SK-N-DZ (cell line): ENCODE measurements at regions not wholly inside any gene's neighbourhood (a gene's known extent, or its start where the extent isn't known, plus 50 kb on each side); places are given as distances from the start of the nearest gene placed in this dataset.

Experiments
- DNase-seq: peaks from one replicate; pipeline ENCODE4 v3.0.0-alpha.2; 2015; ENCODE audit warnings: low spot score

DNA sequence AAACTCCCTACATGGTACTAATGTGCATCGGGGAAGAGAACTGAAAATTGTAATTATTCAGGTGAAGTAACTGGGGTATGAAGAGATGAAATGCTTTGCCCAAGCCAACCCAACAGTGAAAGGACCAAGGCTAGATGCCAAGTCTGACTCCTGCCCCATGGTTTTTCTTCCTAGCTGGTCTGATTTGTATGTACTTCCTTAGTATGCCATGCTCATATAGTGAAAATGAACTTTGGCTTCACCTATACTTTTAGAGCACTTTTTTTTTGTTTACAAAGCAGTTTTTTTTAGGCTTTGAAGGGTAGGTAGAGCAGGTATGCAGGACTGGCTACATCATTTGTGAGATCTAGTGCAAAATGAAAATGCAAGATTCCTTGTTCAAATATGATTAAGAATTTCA lies 359.4 kb upstream of the RIOK2 start:
- DNase-seq: no peak

DNA sequence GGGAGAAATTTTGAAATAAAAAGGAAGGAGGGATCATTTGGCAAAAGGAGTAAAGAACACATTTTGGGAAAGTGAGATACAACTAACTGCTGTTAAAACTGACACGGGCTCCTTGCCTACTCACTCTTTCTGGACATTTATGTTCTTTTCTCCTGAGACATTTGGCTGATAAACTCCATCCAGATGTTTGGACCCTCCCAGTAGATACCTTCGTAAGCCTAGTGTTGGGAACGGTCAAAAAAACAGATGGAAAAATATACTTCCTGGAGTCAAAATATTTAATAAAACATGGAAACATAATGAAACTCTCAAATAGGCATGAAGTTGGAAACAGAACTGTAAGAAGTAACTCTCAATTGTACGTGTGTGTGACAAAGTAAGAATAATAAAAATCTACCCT lies 360.1 kb upstream of the RIOK2 start:
- no peak for DNase-seq

DNA sequence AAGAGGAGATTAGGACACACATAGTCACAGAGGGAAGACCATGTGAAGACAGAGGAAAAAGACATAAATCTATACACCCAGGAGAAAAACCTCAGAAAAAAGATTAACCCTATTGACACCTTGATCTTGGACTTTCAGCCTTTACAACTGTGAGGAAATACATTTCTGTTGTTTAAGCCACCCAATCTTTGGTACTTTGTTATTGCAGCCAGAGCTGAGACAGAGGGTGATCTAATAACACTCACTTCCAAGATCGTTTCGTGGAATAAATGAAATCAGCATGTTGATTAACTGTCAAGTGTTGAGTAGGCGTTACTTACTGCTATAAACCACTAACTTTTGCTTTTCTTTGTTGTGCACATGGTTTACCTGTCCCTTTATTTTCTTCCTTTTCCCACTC lies 361.2 kb upstream of the RIOK2 start:
- no peak for DNase-seq

DNA sequence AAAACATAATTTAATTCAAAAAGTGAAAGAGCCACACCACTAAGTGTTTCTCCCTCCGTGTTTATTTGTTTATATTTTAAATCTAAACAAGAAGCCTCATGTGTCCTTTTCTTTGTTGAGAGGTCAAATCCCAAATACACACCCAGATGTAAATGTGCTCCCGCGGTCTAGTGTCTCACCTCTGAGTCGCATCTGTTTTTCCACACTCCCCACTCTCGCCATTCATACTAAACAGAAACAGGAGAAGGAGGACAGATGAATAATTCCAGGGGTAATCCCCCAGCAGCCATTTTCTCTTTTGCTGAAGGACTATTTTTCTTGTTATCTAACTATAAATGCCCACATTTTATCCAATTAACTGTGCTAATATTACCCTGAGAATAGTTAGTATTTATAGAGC lies 361.6 kb upstream of the RIOK2 start:
- no peak for DNase-seq

DNA sequence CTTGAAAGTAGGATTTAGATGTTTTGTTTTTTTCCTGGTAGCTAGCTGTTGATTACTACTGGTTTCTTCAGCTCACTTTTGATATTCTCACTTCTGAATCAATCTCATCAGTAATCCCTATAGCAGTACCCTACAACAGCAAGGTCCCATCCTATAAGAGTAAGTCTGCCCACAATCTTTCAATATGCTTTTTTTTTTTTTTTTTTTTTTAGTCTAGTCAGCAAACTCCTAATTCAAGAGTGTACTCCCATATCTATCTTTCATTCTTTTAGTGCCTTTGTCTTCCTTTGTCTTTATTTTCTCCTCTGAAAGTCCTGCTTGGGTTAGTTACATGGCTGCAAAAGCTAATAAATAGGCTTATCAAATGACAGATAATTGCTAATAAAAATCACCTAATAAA lies 362.4 kb upstream of the RIOK2 start:
- DNase-seq: no peak

DNA sequence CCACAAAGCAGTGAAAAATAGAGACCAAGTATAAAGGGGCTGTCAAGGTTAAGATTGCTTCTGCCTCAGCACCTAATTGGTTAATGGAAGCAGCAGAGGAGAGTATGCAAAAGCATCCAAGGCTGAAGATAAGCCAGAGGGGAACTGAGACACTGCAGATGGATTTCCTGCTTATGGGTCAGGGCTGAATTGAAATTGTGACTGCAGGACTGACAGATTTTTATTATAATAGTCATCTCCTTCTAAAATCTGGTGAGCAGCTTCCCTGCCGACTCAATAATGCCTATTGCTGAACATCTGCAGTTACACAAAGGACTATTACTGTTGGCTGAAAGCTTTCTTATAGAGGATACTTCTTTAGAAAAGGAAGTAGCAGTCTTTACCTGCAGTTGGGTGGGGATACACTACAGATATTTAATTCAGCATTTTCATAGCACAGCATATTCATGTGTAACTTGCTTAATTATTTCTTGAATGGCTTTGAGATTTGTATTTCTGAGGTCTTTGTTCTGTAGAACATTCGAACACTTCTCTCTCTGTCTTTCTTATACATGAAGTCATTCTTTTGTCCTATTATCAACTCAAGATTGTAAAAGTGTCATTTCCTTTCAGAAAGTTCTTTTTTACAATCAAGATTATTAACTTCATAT lies 363.0 kb upstream of the RIOK2 start:
- DNase-seq: peak; percentile 33

DNA sequence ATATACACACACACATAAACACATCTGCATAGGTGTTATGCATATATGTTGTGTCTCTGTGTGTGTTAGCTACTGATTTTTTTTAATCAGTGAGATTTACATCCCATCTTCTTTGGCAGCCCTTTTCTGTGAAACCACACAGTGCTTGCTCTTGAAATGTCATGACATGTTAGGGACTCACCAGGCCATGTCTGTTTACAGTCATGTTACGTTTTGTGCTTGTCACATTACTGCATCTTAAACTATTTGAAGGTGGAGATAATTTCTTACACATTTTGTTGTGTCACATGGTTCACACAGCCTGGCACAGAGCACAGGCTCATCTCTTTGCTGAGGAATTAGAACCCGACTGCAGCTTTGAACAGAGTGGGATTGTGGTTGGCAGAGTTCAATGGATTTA lies 364.4 kb upstream of the RIOK2 start:
- no peak for DNase-seq

DNA sequence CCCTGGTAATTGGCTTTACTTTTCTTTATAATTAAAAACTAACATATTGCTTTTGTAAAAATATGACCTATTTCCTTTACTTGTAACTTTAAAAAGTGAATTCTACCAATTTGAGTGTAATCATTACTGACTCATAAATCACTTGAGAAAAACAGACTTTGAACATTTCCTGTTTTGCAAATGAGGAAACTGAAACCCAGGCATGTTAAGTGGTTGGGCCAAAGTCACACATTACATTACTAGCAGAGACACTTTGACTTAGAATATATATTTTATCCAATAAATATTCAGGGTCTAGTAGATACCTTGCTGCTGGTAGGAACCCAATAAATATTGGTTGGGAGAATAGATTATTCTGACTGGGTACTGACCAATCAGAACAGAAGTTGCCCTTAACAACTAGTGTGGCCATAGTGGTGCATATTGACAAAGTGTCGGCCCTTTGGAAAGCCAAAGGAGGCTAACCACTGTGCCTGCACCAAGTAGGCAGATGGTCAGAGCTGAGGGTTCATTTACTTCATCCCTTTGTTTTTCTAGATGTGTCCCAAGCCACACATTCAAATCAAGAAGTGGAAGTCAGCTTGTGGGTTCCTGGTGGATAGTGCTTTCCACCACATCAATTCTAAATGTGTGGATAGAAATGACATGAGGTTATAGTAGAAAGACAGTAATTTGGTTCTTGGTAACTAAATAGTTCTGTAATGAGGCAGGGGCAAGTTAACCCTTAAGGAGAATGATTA lies 365.1 kb upstream of the RIOK2 start:
- DNase-seq: no peak

DNA sequence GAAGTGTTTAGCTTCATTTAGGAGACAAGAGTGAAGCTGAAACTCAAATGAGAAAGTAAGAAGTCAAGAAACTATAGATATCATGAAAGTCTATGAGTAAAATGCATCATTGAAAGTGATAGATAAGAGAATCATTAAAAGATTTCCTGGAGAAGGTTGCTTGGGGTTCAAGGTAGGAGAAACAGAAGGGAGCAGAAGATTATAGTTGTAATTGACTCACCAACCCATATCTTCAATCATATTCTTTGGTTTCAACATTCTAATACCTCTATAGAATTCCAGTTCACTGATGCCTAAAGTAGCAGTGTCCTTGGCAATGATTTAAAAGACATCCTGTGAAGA lies 365.7 kb upstream of the RIOK2 start:
- DNase-seq: no peak

DNA sequence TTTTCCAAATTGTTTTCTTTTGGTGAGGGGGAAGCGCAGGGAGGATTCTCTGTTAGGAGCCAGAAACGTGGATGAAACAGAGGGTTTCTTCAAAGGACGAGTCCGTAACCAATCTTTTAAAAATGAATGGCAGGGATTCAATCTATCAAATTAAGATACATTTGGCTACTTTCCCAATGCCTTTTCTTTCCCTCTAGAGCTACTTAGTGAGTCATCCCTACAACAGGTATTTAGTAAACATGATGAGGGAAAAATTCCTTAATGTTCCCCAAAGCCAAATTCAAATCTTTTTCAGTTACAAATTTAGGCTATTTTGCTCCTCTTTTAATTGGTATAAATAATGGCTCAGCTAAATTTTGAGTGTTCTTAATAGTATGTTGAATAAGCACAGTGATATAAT lies 366.4 kb upstream of the RIOK2 start:
- DNase-seq: no peak

DNA sequence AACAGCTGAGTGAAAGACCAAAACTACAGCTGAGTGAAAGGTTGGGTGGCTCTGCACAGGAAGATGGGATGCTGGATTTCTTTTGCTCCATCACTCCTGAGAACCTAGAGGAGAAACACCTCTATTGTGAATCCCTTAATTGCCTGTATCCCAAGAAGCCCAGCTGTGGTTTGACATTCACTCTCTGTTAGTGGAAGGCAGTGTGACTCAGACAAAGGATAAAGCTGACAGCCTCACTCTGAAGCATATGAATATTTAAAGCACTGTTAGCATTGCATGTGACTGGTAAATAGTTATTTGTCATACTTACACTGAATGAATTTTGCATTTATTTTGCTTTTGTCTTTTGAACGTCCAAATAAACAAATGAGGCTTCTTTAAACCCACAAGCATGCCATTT lies 367.1 kb upstream of the RIOK2 start:
- no peak for DNase-seq

DNA sequence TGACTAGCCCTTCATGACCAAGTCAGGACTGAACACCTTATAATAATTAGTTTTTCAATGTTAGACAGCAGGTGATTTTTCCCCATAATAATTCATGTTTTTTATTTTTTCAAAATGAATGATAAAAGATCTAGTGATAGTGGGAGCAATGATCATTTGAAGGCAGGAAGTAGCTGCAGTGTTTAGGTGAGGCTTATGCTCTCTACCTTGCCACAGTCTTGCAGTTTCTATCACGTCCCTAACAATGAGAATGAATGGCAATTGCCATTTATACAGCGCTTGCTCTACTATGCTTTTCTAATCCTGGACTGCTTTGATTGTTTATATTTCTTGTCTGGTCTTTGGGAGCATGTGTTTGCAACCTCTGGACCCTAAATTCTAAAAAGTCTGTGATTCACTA lies 367.8 kb upstream of the RIOK2 start:
- no peak for DNase-seq

DNA sequence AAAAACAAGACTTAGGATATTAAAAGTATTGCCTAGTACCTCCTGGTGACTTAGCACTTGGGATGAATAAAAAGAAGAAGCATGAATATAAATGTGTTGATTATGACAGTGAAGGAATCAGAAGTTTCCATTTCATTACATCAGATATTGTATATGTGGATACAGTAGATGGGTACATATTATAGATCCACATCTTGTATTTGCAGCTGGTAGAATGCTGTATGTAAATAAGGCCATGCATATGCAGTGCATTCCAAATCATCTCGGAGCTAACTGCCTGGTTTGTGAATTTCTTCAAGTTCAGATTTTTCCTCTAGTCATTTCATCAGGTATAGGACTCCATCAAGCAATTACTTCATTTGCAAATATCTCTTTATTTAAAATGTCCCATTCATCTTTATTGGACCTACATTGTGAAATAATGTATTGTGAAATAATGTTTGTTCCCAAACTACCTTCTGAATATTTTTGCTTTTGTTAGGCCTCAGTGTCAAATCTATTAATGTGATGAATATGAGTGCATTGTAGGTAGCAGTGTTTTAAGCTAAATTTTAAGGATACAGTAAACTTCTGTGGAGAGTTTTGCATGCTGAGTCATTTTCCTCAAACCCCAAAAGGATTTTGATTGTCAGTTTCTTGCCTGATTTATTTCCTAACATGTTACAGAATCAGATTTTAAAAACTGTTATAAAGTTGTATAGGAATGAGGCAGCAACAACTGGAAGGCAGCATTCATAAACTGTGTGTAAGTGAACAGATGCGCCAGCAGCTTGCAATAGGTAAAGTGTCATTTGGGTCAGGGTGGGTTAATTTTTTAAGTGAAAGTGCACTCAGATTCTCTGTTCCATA lies 370.8 kb upstream of the RIOK2 start:
- no peak for DNase-seq

DNA sequence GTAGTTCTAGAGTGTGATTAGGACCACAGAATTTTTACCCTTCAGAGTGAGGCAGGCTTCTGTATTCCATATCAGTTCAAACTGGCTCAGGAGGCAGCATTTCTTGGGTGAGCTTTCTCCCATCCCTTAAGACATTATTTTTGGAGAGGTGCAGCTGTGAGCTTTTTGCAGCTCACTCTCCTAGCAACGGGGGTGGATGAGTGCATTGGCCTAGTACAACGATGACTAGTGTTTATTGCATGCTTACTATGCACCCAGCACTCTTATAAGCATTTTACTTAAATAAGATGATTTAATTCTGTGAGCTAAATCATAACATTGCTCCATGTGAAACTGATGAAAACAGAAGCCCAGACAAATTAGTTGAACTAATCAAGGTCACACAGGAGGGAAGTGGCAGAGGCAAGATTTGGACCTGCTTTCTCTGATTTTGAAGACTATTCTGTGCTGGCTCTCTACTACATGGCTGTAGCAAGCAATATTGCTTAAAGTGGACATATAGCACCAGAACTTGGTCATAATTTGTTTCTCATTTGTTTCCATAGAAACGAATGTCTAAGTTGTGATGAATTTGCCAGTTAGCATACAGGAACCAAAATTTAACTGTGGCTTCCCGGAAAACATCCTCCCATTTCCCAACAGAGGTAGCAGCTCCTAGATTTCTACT lies 372.1 kb upstream of the RIOK2 start:
- no peak for DNase-seq

DNA sequence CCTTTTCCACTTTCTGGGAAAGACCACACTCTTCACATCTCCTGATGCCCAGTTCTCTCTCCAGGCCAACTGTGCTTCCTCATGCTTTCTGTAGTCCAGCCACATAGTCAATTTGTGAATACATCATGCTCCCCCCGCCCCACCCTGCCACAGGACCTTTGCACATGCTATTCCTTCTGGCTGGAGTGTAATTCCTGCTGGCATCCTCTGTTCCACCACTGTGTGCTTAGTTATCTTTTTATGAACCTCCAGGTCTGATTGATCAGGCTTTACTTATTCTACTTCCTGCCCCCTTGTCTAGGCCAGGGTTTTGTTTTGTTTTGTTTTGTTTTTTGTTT lies 372.6 kb upstream of the RIOK2 start:
- no peak for DNase-seq

DNA sequence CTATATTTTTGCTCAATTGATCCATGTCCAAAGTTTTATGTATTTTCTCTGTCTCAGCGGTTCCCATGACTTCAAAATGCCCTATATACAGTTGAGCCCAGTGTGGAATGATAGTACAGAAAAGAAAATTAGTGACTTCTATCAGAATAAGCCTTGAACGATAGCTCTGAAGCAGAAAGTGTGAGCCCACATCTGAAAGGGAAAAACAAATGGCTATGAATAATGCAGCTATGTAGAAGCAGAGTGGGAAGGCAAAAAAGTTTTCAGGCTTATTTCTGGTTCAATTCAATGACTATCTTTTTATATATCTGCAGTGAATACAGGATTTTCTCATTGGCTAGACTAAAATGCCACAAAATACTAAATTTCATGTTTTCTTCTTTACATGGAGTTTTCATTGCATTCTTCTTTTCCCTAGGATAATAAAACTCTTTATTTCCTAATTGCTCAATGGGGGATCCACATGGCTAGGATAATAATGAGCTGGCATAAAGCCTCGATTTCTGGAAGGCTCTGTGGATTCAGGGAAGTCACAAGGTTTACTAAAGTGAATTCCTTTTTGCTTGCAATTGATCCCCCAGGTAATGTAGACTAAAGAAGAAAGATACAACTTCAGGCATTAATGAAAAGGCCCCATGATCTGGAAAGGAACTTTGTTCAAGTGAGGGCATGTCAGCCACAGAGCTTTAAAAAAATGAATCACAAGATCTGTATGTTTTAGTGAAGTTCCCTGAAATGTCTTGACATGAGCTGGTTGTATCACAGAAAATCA lies 377.0 kb upstream of the RIOK2 start:
- DNase-seq: no peak

DNA sequence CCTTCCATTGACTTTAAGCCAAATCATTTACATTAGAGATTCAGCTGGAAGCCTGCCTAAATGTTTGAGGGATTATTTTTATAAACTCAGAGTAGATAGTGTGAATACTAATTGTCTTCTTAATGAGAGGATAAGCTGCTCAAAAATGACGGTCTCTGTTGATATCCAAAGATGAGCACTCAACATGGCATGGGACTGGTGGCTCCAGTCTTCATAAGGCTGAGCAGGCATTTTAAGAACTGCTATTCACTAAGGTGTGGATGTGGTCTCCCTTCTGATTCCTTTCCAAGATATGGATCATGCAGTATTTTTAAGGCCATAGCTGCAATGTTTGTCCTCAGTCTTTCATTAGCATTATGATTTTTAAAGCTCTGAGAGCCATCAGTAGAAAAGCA lies 377.5 kb upstream of the RIOK2 start:
- DNase-seq: no peak

DNA sequence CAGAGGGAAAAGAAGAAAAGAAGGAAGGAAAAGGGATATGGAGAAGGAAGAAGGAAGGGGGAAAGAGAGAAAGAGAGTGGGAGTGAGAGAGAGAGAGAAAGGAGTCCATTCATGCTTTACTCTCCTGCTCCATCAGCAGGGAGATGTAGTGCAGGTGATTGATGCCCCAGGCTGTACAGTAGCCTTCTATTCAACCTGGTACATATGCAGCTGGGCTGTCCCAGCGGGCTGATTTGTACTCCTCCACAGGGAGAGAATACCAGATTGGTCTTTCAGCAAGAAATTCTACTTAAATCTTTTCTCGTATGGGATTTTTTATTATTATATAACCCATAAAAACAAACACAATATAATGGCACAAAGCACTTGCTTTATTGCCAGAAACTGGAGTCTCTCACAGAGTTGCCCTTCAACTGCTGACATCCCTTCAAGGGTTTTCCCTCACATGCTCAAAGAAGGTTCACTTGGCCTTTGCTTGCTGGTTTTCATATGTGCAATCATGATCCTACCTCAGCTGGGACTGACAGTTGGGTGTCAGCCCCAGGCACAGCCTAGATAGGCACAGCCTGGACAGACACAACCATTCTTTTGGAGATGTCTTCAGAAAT lies 380.1 kb upstream of the RIOK2 start:
- DNase-seq: no peak

DNA sequence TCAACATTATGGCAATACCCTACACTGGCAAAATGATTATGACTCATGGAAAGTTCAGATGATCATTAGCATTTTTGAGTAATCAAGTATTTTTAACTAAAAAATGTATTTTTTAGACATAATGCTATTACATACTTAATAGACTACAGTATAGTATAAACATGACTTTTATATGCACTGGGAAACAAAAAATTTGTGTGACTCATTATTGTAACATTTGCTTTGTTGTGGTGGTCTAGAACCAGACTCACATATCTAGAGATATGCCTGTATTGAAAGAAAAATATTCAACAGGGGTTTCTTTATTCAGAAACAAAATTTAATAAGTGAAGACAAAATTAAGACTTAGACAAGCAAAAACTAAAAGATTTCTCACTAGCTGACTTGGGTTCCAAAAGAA lies 385.3 kb upstream of the RIOK2 start:
- no peak for DNase-seq

DNA sequence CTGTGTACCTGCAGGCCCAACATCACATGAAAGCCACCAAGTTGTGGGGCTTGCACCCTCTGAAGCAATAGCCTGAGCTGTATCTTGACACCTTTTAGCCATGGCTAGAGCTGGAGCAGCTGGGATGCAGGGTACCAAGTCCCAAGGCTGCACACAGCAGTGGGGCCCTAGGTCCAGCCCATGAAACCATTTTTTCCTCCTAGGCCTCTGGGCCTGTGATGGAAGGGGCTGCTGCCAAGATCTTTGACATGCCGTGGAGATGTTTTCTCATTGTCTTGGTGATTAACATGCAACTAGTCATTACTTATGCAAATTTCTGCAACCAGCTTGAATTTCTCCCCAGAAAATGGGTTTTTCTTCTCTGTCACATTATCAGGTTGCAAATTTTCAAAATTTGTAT lies 387.2 kb upstream of the RIOK2 start:
- no peak for DNase-seq

DNA sequence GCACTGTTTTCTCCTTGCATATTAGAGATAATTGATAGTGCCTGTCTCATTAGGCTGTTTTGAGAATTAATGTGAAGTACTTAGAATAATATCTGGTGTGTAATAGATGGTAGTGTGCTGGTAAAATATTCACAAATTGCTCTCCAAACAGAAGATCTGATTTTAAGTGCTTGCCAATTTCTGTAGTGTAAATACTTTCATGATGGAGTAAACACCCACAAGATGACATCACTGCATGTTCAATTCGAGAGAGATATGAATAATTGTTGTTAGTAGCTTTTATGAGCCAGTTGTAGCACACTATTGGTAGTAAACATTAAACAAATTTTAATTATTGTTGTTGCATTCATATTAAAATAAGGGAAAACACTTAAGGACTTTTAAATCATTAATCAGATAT lies 392.3 kb upstream of the RIOK2 start:
- no peak for DNase-seq
